ENCODE measurements at regions not wholly inside any gene's neighbourhood (a gene's known extent, or its start where the extent isn't known, plus 50 kb on each side); places are given as distances from the start of the nearest gene placed in this dataset.

DNA sequence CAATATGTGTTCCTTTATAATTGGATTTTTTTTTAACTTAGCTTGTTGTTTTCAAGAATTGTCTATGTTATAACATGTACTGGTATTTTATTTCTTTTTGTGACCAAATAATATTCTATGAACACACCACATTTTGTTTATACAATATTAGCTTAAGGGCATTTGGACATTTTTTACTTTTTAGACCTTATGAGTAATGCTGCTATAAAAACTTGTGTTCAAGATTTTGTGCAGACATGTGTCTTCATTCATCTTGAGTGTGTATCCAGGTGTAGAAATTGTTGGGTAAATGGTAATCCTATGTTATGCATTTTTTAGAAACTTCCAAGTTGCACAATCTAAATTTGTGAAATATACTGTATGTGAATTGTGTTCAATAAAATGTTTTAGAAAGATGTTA is 936.7 kb downstream of the CCSER2 start:
- no peaks in the 10 kb centered on the region for H3K36me3 Mint-ChIP-seq
- ATAC-seq (no peak), DNase-seq (ENCODE audit: low spot score in 2 of 2) (no peak)
- no peak overlapping the region for H3K27ac Mint-ChIP-seq
- H3K9me3 Mint-ChIP-seq, result peaks cover 3% of the 10 kb centered on the region
- H3K4me3 Mint-ChIP-seq, result no peak overlapping the region
- H3K4me1 Mint-ChIP-seq, result no peaks in the 10 kb centered on the region

DNA sequence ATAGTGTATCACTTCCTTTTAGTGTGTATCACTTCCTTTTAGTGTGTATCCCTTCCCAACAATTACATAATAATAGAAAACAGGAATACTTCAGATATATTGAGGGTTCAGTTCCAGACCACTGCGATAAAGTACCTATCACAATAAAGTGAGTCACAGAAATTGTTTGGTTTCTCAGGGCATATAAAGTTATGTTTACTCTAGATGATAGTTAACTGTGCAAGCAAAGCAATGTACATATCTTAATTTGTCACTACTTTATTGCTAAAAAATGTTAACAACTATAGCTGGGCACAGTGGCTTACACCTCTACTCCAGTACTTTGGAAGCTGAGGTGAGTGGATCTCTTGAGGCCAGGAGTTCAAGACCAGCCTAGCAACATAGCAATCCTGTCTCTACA is 938.4 kb downstream of the CCSER2 start:
- ATAC-seq (no peak), DNase-seq (ENCODE audit: low spot score in 2 of 2) (no peak)
- Mint-ChIP-seq H3K36me3 (no peaks in the 10 kb centered on the region), H3K27ac (no peak overlapping the region), H3K4me1 (no peaks in the 10 kb centered on the region), H3K4me3 (no peak overlapping the region), H3K9me3 (peaks cover 9% of the 10 kb centered on the region)

DNA sequence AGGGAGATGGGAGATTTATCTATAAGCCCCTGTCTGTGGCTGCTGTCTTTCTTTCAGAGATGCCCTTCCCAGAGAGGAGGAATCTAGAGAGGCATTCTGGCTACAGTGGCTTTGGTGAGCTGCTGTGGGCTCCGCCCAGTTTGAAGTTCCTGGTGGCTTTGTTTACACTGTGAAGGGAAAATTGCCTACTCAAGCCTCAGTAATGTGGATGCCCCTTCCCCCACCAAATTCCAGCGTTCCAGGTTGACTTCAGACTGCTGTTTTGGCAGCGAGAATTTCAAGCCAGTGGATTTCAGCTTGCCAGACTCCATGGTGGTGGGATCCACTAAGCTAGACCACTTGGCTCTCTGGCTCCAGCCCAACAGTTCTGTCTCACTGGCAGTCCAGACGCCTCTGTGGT is 951.6 kb downstream of the CCSER2 start:
- no peaks in the 10 kb centered on the region for H3K9me3 Mint-ChIP-seq
- no peaks in the 10 kb centered on the region for H3K4me1 Mint-ChIP-seq
- DNase-seq (ENCODE audit: low spot score in 2 of 2) (no peak), ATAC-seq (no peak)
- no peak overlapping the region for H3K4me3 Mint-ChIP-seq
- no peak overlapping the region for H3K27ac Mint-ChIP-seq
- no peaks in the 10 kb centered on the region for H3K36me3 Mint-ChIP-seq

DNA sequence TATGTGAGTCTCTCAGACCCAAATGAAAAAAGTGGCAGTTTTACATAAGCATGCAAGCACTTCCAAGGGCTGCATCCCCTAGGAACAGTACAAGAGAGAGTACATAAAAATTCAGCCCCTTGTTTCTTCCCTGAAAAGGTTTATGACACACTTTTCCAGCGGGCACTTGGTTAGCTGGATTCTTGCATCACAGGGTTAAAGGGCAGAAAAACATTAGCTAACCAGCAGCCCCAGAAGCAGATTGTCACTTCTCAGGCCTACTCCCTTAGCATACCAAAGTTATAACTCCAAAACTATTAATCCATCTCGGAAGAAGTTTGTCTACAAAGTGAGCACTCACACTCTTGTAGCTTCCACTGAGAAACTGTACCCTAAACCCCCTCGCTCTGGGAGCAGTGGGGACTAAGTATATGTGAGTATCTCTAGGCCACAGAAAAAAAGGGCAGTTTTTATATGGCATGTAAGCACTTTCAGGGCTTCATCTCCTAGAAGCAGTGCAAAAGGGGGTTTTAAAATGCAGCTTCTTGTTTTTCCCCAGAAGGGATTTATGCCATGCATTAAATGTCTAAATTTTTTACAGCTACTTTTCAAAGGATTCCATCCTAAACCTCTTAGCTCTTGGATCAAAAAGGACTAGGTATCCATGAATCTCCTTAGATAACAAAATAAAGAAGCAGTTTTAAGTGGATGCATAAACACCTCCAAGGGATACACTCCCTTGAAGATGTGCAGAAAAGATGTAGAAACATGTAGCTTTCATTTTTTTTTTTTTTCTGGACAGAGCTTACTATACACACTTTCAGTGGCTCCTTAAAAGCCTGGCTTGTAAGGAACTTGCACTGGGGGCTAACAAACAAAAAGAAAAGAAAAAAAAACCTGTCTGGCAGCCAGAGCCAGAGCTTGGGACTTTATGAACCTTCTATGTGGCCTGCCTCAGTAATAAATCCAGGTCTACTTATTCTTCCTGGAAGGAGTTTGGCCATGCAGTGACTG is 956.7 kb downstream of the CCSER2 start:
- no peaks in the 10 kb centered on the region for H3K36me3 Mint-ChIP-seq
- no peak overlapping the region for H3K27ac Mint-ChIP-seq
- DNase-seq (ENCODE audit: low spot score in 2 of 2), result no peak
- peaks cover 11% of the 10 kb centered on the region for H3K9me3 Mint-ChIP-seq
- H3K4me3 Mint-ChIP-seq, result no peak overlapping the region
- no peaks in the 10 kb centered on the region for H3K4me1 Mint-ChIP-seq
- ATAC-seq, result no peak

DNA sequence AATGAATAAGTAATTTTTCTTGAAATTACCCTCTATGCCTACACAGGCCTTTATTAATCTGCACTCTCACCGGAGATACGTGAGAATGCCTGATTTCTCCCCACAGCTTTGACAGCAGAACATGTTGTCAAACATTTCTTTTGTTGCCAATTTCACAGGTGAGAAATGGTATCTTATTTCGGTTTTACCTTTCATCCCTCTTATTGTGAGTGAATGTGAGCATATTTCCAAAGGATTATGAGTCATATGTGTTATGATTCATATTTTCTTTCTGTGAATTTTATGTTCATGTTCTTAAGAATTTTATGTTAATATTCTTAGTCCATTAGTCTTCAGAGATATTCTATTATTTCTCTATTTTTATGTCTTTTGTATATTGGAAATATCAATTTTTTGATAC is 965.1 kb downstream of the CCSER2 start:
- Mint-ChIP-seq H3K27ac (no peak overlapping the region), H3K36me3 (no peaks in the 10 kb centered on the region), H3K9me3 (peaks cover 3% of the 10 kb centered on the region), H3K4me3 (no peak overlapping the region), H3K4me1 (no peaks in the 10 kb centered on the region)
- DNase-seq (ENCODE audit: low spot score in 2 of 2), result no peak
- no peak for ATAC-seq

DNA sequence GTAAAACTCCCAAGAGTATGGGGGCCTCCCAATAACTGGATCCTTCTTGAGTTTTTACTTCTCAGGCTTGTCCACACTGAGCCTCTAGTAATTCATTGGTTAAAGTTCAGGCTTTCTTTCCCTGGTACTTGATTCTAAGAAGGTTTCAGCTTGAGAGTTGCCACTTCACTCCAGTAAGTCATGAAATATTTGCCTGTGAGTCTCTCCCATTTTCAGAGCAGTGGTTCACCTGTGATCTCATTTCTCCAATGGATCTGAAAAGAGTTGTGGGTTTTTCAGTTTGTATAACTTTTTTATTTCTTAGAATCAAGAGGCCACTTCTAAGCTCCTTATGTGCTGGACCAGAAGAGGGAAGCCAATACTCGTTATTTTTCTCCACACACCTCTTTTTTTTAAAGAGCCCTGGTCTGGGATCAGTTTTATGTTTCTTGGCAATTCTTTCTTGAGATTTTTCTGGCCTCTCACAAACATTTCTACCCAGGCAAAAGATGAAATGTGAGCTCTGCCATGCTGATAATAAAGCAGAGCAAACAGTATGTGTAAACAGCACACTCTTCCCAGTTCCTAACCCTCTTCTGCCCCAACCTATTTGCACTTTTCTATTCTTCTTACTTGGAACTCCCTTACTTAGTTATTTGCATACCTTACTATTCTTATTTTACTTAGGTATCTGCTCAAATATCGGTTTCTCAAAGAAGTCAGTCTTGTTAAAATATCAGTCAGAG is 983.4 kb downstream of the CCSER2 start:
- DNase-seq (ENCODE audit: low spot score in 2 of 2) (no peak), ATAC-seq (no peak)
- Mint-ChIP-seq H3K27ac (no peak overlapping the region), H3K9me3 (peaks cover 7% of the 10 kb centered on the region), H3K4me1 (no peaks in the 10 kb centered on the region), H3K4me3 (no peak overlapping the region), H3K36me3 (no peaks in the 10 kb centered on the region)

DNA sequence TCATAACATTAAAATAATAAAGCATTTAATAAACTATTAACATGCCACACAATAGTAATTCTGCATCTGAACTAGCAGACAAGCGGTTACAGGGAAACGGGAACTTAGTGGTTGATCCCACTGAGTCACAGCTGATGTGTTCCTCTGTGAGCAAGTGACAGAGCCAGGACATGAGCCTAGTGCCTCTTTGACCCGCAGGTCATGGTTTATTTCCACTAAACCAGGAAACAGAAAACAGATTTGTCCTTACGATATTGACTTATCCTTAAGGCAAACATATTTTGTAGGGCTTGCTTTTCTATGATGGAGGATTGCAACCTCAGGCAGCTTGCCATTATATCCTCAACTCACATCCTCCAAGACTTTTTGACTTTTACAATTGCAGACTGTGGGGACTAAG is 987.3 kb downstream of the CCSER2 start:
- Mint-ChIP-seq H3K4me1 (no peaks in the 10 kb centered on the region), H3K9me3 (peaks cover 4% of the 10 kb centered on the region), H3K4me3 (no peak overlapping the region), H3K36me3 (no peaks in the 10 kb centered on the region), H3K27ac (no peak overlapping the region)
- DNase-seq (ENCODE audit: low spot score in 2 of 2) (no peak), ATAC-seq (no peak)

DNA sequence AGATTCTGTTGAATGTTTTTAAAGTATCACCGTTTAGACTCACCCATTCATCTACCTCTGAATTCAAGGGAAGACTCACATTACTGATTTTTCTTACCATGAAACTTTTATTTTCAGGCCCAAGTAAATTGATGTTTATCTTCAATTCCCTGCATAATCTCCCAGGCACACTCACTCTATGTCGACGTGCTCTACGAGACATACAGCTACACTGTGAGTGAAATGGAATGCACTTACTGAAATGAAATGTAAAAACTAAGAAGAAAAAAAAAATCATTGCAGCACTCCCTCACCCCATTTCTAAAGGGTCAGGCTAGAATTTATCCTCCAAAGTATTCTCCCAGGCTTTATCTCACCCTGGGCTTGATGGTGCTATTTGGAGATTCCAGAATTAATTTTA is 987.9 kb downstream of the CCSER2 start:
- Mint-ChIP-seq H3K4me3 (no peak overlapping the region), H3K36me3 (no peaks in the 10 kb centered on the region), H3K27ac (no peak overlapping the region), H3K4me1 (no peaks in the 10 kb centered on the region), H3K9me3 (peaks cover 2% of the 10 kb centered on the region)
- DNase-seq (ENCODE audit: low spot score in 2 of 2) (no peak), ATAC-seq (no peak)

DNA sequence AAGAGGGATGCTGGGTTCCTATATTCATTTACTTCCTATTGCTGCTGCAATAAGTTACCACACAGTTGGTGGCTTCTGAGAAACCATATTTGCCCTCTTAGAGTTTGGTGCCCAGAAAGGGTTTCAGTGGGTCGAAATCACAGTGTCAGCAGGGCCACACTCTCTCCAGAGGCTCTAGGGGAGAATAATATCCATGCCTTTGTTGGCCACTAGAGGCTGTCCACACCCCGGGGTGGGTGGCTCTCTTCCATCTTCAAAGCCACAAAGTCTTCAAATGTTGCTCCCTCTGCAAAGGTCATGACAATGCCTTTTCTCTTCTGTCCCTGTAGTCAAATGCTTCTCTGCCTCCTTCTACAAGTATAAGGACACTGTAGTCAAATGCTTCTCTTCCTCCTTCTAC is 989.4 kb downstream of the CCSER2 start:
- ATAC-seq, result no peak

DNA sequence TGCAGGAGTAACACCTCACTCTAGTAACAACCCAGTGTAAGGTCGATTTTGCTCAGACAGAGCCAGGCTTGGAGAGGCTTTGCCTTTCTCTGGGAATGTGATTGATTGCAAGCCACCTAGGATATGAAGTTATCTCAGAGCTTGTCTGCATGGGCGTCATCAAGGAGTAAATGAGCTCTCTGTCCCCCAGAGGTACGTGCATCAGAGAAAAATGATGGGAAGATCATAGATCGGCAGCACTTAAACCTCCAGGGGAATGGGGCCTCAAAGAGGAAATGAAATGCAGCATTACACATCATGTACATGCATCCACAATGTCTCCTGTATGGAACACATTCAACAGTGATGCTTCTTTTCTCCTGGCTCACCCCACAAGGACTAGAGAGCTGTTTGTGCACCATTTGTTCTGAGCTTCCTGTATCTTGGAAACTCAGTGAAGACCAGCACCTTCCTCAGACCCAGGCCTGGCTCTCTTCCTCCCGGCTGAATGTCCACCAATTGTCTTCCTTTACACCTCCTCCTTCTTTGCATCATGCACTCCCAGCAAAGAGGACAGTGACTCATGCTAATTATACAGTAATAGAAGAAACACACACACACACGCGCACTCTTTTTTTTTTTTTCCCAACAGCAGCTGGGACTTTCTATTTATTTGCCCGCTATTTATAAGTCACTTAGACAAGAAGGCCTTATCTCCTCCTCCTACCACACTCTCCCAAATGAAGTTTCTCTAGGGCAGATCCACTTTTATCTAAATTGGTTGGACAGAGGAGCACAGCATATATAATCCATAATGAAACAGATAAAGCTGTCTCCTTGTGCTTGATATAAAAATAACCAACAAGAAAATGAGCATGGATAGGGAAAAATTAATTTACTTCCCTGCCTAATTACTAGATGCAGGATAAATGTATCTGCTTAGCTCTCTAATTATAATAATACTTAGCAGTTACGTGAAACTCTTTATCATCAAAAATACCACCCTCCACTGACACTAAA is 990.7 kb downstream of the CCSER2 start:
- H3K4me1 Mint-ChIP-seq, result no peaks in the 10 kb centered on the region
- no peaks in the 10 kb centered on the region for H3K36me3 Mint-ChIP-seq
- H3K27ac Mint-ChIP-seq, result no peak overlapping the region
- no peaks in the 10 kb centered on the region for H3K9me3 Mint-ChIP-seq
- DNase-seq (ENCODE audit: low spot score in 2 of 2), result no peak
- no peak overlapping the region for H3K4me3 Mint-ChIP-seq
- no peak for ATAC-seq

More for the DNA sequence above, 989.4 kb downstream of the CCSER2 start:
- Mint-ChIP-seq H3K36me3 (no peaks in the 10 kb centered on the region), H3K4me1 (no peaks in the 10 kb centered on the region), H3K4me3 (no peak overlapping the region), H3K27ac (no peak overlapping the region), H3K9me3 (no peaks in the 10 kb centered on the region)
- DNase-seq (ENCODE audit: low spot score in 2 of 2), result no peak

DNA sequence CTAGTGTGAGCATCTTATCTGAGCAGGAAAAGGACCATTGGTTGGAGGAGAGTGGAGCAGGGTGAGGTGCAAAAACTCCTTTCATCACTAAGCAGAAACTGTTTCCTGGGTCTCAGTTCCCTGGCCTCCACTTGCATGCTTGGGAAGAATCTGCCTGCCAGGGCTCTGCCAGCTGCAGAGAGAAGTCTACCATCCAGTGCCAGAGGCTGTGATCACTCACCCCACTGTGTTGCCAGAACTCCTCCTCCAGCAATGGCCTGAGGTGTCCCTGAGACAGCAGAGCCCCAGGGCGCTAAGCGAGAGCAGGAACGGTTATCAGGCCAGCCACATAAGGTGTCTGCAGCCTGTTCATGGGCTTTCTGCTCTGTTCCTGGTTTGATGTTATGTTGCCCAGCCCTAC is 991.4 kb downstream of the CCSER2 start:
- Mint-ChIP-seq H3K27ac (no peak overlapping the region), H3K9me3 (no peaks in the 10 kb centered on the region), H3K36me3 (no peaks in the 10 kb centered on the region), H3K4me3 (no peak overlapping the region), H3K4me1 (no peaks in the 10 kb centered on the region)
- no peak for ATAC-seq
- DNase-seq (ENCODE audit: low spot score in 2 of 2), result no peak

DNA sequence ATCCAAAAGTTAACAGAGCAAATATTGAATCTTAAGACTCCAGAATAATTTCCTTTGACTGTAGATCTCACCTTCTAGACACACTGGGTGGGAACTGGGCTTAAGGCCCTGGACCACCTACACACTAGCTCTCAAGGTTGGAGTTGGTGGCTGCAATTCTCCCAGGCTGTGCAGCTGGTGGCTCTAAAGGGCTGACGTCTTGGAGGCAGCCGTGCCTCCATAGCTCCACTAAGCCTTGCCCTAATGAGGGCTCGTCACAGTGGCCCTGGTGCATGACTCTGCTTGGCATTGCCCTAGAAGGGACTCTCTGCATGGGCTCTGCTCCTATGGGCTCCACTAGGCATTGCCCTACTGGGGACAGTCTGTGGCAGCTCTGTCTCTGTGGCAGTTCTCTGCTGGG is 1005.2 kb downstream of the CCSER2 start:
- no peaks in the 10 kb centered on the region for H3K36me3 Mint-ChIP-seq
- DNase-seq (ENCODE audit: low spot score in 2 of 2) (no peak), ATAC-seq (peak; percentile 36)
- no peak overlapping the region for H3K27ac Mint-ChIP-seq
- peaks cover 16% of the 10 kb centered on the region for H3K9me3 Mint-ChIP-seq
- no peaks in the 10 kb centered on the region for H3K4me1 Mint-ChIP-seq
- H3K4me3 Mint-ChIP-seq, result no peak overlapping the region

DNA sequence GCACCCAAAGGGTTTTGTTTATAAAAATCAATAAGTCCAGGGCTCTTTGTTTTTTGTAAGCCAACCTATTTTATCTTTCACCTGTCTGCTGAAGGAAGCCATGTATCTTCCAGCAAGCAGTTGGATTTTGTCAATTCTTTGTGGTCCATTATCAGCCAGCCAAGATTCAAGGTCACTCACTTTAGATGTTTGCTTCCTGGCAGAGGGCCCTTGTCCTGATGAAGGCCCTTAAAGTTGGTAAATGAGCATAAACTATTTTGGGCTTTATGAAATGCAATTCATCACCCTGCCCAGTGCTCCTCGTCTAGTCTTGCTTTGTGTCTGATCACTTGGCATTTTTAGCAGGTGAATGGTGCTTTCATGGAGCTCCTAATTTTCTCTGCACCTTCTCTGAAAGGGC is 1004.2 kb downstream of the GRID1 start:
- Mint-ChIP-seq H3K27ac (no peak overlapping the region), H3K4me1 (no peaks in the 10 kb centered on the region), H3K4me3 (no peak overlapping the region), H3K36me3 (no peaks in the 10 kb centered on the region), H3K9me3 (peaks cover 8% of the 10 kb centered on the region)
- no peak for ATAC-seq
- DNase-seq (ENCODE audit: low spot score in 2 of 2), result no peak

DNA sequence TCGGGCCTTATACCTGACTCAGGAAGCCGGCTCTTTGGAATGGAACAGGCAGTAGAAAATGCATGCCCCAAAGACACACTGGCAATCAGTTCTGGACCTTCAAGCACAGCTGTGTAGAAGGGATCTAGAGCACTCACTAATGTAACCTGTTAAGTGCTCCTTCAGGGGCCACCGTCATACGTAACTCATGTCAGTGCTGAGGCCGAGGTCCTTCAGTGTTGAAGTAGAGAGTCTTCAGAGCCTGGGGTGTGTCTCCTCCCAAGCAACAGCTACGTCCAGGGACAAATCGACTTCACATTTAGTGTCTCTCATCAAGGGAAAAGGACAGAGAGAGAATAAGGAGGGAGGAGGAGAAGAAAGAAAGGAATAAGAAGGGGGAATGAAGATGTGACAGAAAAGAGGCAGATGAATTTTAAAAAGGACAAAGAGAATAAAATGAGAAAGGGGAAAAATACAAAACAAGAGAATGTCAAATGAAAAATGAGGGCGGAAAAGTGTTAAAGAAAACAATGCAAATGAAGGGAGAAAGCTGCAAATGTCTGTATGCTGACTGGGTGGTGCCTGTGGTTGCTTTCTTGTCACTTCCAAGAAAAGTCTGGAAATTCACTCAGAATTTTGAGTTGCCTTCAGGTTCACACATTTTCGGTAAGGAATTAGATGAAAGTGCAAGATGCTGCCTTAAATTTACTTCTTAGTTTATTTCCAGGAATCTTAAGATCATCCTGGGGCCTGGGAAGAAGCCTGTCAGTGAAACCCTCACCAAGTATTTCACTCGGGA is 989.4 kb downstream of the GRID1 start:
- H3K4me3 Mint-ChIP-seq, result no peak overlapping the region
- no peaks in the 10 kb centered on the region for H3K36me3 Mint-ChIP-seq
- no peak overlapping the region for H3K27ac Mint-ChIP-seq
- H3K4me1 Mint-ChIP-seq, result no peaks in the 10 kb centered on the region
- peaks cover 7% of the 10 kb centered on the region for H3K9me3 Mint-ChIP-seq
- DNase-seq (ENCODE audit: low spot score in 2 of 2) (no peak), ATAC-seq (no peak)
